ENCODE measurements at regions not wholly inside any gene's neighbourhood (a gene's known extent, or its start where the extent isn't known, plus 50 kb on each side); places are given as distances from the start of the nearest gene placed in this dataset.

- TF ChIP-seq POLR2AphosphoS5 (IDR thresholded peaks at IDR 0.05) (no peak), POLR2A (IDR thresholded peaks at IDR 0.05; ENCODE audit: low read depth) (no peak), EP300 (IDR thresholded peaks at IDR 0.05) (no peak)
- TF ChIP-seq, protein P1, sequence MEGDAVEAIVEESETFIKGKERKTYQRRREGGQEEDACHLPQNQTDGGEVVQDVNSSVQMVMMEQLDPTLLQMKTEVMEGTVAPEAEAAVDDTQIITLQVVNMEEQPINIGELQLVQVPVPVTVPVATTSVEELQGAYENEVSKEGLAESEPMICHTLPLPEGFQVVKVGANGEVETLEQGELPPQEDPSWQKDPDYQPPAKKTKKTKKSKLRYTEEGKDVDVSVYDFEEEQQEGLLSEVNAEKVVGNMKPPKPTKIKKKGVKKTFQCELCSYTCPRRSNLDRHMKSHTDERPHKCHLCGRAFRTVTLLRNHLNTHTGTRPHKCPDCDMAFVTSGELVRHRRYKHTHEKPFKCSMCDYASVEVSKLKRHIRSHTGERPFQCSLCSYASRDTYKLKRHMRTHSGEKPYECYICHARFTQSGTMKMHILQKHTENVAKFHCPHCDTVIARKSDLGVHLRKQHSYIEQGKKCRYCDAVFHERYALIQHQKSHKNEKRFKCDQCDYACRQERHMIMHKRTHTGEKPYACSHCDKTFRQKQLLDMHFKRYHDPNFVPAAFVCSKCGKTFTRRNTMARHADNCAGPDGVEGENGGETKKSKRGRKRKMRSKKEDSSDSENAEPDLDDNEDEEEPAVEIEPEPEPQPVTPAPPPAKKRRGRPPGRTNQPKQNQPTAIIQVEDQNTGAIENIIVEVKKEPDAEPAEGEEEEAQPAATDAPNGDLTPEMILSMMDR (IDR thresholded peaks at IDR 0.05) = no peak
Observed at GRCh38 chr4:115720611-115721010, 607.2 kb upstream of the NDST4 start.

Data from esophagus muscularis mucosa (tissue), 4 donors.